Type B pancreatic cell (in vitro differentiated cells): ENCODE measurements at regions not wholly inside any gene's neighbourhood (a gene's known extent, or its start where the extent isn't known, plus 50 kb on each side); places are given as distances from the start of the nearest gene placed in this dataset.
A peak's percentile ranks its signal among the peaks of the same experiment; 100 is the strongest.

Source experiments
- DNase-seq: peaks from one replicate; pipeline ENCODE4 v3.0.0; 2021; ENCODE audit warnings: mixed read lengths; ENCODE audit not compliant: unreplicated experiment; ENCODE audit errors: extremely low spot score
- H3K27ac Mint-ChIP-seq: 2 replicates; pipeline ENCODE4 v1.8.0; 2021; ENCODE audit warnings: mild to moderate bottlenecking, mixed read lengths
- H3K27me3 Mint-ChIP-seq: 2 replicates; pipeline ENCODE4 v1.8.0; 2021; ENCODE audit warnings: mixed read lengths
- H3K36me3 Mint-ChIP-seq: 2 replicates; pipeline ENCODE4 v1.8.0; 2021; ENCODE audit warnings: mixed read lengths
- H3K4me1 Mint-ChIP-seq: one replicate; pipeline ENCODE4 v1.8.0; 2021; ENCODE audit warnings: mixed read lengths; ENCODE audit not compliant: unreplicated experiment
- H3K4me3 Mint-ChIP-seq: 2 replicates; pipeline ENCODE4 v1.8.0; 2021; ENCODE audit warnings: mild to moderate bottlenecking, mixed read lengths
- H3K9me3 Mint-ChIP-seq: 2 replicates; pipeline ENCODE4 v1.8.0; 2021; ENCODE audit warnings: mixed read lengths
- CTCF ChIP-seq: fragments of 200-600 bp; sonication (generic); conservative IDR thresholded peaks from 2 replicates; pipeline ENCODE4 v1.5.0; 2021; ENCODE audit warnings: antibody characterized with exemption, mild to moderate bottlenecking

DNA sequence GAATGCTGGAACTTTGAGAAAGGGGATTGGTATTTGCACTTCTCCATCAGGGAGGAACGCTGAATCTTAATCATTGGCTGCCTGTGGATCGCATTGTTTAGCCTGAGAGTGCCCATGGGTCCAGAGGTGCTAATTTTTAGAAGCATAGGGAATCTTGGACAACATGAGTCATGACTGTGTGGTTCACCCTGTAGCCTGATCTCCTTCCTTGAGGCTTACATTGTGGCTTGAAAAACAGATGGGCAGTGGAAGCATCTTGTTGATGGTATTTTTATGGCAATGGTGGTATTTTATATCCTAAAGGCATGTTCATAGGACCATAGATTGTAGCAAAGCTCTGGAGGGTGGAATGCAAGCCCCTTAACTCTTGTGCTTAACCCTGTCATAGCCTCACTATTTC, 99.2 kb upstream of the DBX1 start:
- no peak overlapping the region for H3K27ac Mint-ChIP-seq
- DNase-seq = no peak
- H3K4me1 Mint-ChIP-seq = no peaks in the 10 kb centered on the region
- TF ChIP-seq CTCF = no peak
- H3K27me3 Mint-ChIP-seq = peaks cover 59% of the 10 kb centered on the region
- no peak overlapping the region for H3K4me3 Mint-ChIP-seq
- no peaks in the 10 kb centered on the region for H3K36me3 Mint-ChIP-seq
- no peaks in the 10 kb centered on the region for H3K9me3 Mint-ChIP-seq

DNA sequence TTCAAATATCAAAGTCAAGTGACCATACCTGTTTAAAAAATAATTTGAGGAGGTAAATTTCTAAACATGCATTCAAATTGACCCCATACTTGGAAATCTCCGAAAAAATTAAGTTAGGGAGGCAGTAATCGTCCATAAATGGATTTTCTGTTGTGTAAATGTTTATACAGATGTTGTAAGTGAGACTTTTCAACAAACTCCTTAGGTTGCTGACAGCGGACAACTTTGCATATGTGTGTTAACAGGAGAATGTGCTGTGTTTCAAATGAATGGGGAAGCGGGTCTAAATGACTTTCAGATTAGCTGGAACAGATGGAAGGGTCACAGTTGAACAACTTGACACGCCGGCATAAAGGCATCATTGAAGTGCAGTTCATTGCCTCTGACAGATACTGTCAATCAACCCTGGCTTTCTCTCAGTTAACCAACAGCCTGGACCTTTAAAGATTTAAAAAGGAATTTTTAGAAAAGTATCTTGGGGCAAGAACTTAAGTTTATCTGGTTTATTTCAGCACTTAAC, 98.2 kb upstream of the DBX1 start:
- H3K27ac Mint-ChIP-seq = no peak overlapping the region
- H3K27me3 Mint-ChIP-seq = peaks cover 62% of the 10 kb centered on the region
- TF ChIP-seq CTCF = no peak
- no peak for DNase-seq
- H3K36me3 Mint-ChIP-seq = no peaks in the 10 kb centered on the region
- no peaks in the 10 kb centered on the region for H3K4me1 Mint-ChIP-seq
- H3K4me3 Mint-ChIP-seq = no peak overlapping the region
- no peaks in the 10 kb centered on the region for H3K9me3 Mint-ChIP-seq

DNA sequence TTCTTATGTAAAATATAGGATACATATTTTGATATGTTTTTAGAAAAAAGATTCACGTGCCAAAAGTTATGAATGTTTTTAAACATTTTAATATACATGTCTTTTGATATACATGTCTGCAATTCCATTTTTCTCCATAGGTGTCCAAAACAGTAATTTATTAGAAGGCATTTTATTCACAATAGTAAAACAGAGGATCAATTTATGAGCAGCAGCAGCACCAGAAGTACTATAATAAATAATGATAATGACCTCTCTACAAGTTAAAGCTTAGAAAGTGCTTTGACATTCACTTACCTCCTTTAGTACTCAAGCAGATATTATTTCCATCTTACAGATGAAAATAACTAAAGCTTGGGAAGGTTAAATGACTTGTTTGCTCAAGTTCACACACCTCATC, 96.7 kb upstream of the DBX1 start:
- peak; percentile 45 for TF ChIP-seq CTCF
- H3K27me3 Mint-ChIP-seq = peaks cover 70% of the 10 kb centered on the region

DNA sequence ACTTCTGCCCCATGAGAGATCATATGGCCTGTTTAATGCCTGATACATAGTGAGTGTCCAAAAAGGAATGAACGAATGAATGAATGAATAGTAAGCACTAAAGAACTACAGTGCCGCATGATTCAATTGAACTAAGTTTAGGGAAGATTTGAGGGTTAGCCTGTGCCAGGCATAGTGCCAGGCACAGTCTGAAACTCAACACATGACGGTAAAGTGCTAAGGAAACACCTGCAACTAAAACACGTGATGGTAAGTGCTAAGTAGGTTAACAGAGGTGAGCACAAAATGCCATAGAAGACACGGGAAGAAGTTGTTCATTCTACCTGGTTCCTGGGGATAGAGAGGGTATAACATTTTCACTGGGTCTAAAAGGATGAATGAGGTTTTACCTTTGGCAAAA, 93.5 kb upstream of the DBX1 start:
- Mint-ChIP-seq H3K9me3 (no peaks in the 10 kb centered on the region), H3K27ac (no peak overlapping the region), H3K36me3 (no peaks in the 10 kb centered on the region), H3K4me1 (peaks cover 4% of the 10 kb centered on the region), H3K4me3 (no peak overlapping the region), H3K27me3 (peaks cover 73% of the 10 kb centered on the region)
- DNase-seq = no peak
- no peak for TF ChIP-seq CTCF

More for the DNA sequence above, 96.7 kb upstream of the DBX1 start:
- Mint-ChIP-seq H3K4me3 (no peak overlapping the region), H3K4me1 (no peaks in the 10 kb centered on the region), H3K27ac (no peak overlapping the region), H3K9me3 (no peaks in the 10 kb centered on the region), H3K36me3 (no peaks in the 10 kb centered on the region)
- DNase-seq = no peak

GRCh38 chr11:20251496-20251895, 91.2 kb upstream of the DBX1 start:
- no peaks in the 10 kb centered on the region for H3K36me3 Mint-ChIP-seq
- H3K27me3 Mint-ChIP-seq = peaks cover 74% of the 10 kb centered on the region
- TF ChIP-seq CTCF = no peak
- peaks cover 12% of the 10 kb centered on the region for H3K4me1 Mint-ChIP-seq
- no peaks in the 10 kb centered on the region for H3K9me3 Mint-ChIP-seq
- no peak for DNase-seq
- H3K4me3 Mint-ChIP-seq = no peak overlapping the region
- H3K27ac Mint-ChIP-seq = no peak overlapping the region
